Keratinocyte (primary cell): ENCODE measurements at regions not wholly inside any gene's neighbourhood (a gene's known extent, or its start where the extent isn't known, plus 50 kb on each side); places are given as distances from the start of the nearest gene placed in this dataset.

Source experiments
- DNase-seq: peaks from one replicate; pipeline ENCODE4 v3.0.0-alpha.2; 2011; ENCODE audit warnings: low read depth, missing footprints, low spot score
- FAIRE-seq: peaks from 2 replicates; lab custom pipeline; 2011; peaks lifted over from hg19 to GRCh38; lab: Jason Lieb, UNC
- H2AFZ ChIP-seq: 2 replicates; pipeline ENCODE4 v1.6.0; 2012; ENCODE audit warnings: low read length, control low read depth, inconsistent platforms; ENCODE audit not compliant: control insufficient read depth
- H3K27ac ChIP-seq: 2 replicates; pipeline ENCODE4 v1.5.1; 2011; ENCODE audit warnings: low read length; ENCODE audit not compliant: control insufficient read depth, insufficient read depth
- H3K27me3 ChIP-seq: 3 replicates; pipeline ENCODE4 v1.6.0; 2011; ENCODE audit warnings: low read length; ENCODE audit not compliant: control insufficient read depth, insufficient read depth; ENCODE audit errors: extremely low read depth
- H3K36me3 ChIP-seq, 2 experiments: 2 replicates in 1 of 2; 3 replicates in 1 of 2; pipeline ENCODE4 v1.5.1; 2011; ENCODE audit warnings: low read length in 2 of 2, mild to moderate bottlenecking in 1 of 2; ENCODE audit not compliant: control insufficient read depth in 2 of 2, insufficient read depth in 2 of 2; ENCODE audit errors: extremely low read depth in 1 of 2
- H3K4me1 ChIP-seq: 3 replicates; pipeline ENCODE4 v1.5.1; 2011; ENCODE audit warnings: low read length; ENCODE audit not compliant: control insufficient read depth, insufficient read depth; ENCODE audit errors: extremely low read depth
- H3K4me2 ChIP-seq: 3 replicates; pipeline ENCODE4 v1.6.0; 2011; ENCODE audit warnings: low read depth, low read length; ENCODE audit not compliant: control insufficient read depth, insufficient read depth; ENCODE audit errors: extremely low read depth
- H3K4me3 ChIP-seq, 3 experiments: fragments of 200-600 bp in 1 of 3; sonication (generic) in 1 of 3; 2 replicates in 2 of 3; 3 replicates in 1 of 3; pipeline ENCODE4 v1.5.1; 2011 to 2016; ENCODE audit warnings: low read length in 3 of 3, mild to moderate bottlenecking in 3 of 3, control low read depth in 2 of 3, inconsistent platforms in 1 of 3, low read depth in 1 of 3, mixed read lengths in 1 of 3, mixed run types in 1 of 3, moderate library complexity in 1 of 3; ENCODE audit not compliant: control insufficient read depth in 2 of 3, insufficient read depth in 2 of 3; ENCODE audit errors: extremely low read depth in 1 of 3
- H3K79me2 ChIP-seq: 2 replicates; pipeline ENCODE4 v1.6.0; 2012; ENCODE audit warnings: low read length; ENCODE audit not compliant: control insufficient read depth, insufficient read depth
- H3K9ac ChIP-seq: 3 replicates; pipeline ENCODE4 v1.6.0; 2011; ENCODE audit warnings: low read length; ENCODE audit not compliant: control insufficient read depth, insufficient read depth; ENCODE audit errors: extremely low read depth
- H3K9me1 ChIP-seq: 3 replicates; pipeline ENCODE4 v1.6.0; 2011; ENCODE audit warnings: low read length; ENCODE audit not compliant: control insufficient read depth, insufficient read depth; ENCODE audit errors: extremely low read depth
- H3K9me3 ChIP-seq: 2 replicates; pipeline ENCODE4 v1.5.1; 2012; ENCODE audit warnings: low read depth, low read length; ENCODE audit not compliant: control insufficient read depth
- H4K20me1 ChIP-seq: 3 replicates; pipeline ENCODE4 v1.6.0; 2011; ENCODE audit warnings: low read length; ENCODE audit not compliant: control insufficient read depth, insufficient read depth; ENCODE audit errors: extremely low read depth
- EZH2 ChIP-seq: IDR thresholded peaks from one replicate; pipeline ENCODE4 v1.6.1; 2012; ENCODE audit warnings: inconsistent platforms, mild to moderate bottlenecking, low read length, moderate library complexity
- dilution Hi-C: fragments of 300-500 bp; cut with MboI; formaldehyde crosslinking; loops from one replicate; pipeline ENCODE4 v1.7.0; 2020; ENCODE audit warnings: low sequenced_read_pairs; ENCODE audit not compliant: extremely low pct_ligation_motif_present
- TF ChIP-seq, protein P1 (sequence below), 3 experiments: IDR thresholded peaks in 1 of 3; conservative IDR thresholded peaks in 1 of 3; optimal IDR thresholded peaks in 1 of 3; 2 replicates in 2 of 3; 3 replicates in 1 of 3; pipeline versions ENCODE3 to v1.5.1; 2011; ENCODE audit warnings: low read length in 3 of 3, mild to moderate bottlenecking in 3 of 3, moderate library complexity in 2 of 3, control low read depth in 1 of 3, inconsistent platforms in 1 of 3; ENCODE audit not compliant: insufficient read depth in 2 of 3; ENCODE audit errors: extremely low read depth in 1 of 3

DNA sequence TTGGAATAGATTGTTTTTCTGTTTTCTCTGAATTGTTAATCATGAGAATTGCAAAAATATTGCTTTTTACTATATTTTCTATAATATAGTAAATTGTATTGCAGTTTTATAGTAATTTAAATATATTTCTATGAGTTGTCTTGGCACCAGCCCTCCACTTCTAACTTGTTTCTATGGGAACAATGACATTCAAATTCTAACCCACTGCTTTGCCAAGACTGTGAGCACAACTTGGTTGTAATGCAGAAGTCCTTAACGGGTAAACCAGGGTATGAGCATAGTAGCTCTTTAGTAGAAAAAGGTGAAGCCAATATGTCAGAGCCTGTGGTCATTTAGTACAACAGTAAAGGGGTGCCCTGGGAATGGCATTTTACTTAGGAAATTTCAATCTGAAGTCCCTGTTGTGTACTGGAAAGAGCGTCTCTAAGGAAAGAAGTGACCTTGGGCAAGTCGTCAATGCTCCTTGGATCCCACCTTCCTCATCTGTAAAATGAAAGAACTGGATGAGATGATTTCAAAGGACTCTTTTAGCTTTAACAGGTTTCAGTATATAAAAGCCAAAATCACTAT is 283.3 kb downstream of the ATP23 start:
- no peak for FAIRE-seq
- H3K9ac ChIP-seq: no peak overlapping the region
- no peaks in the 10 kb centered on the region for H3K9me1 ChIP-seq
- dilution Hi-C loops: no loop called here
- H3K4me1 ChIP-seq: no peaks in the 10 kb centered on the region
- no peaks in the 10 kb centered on the region for H3K27me3 ChIP-seq
- no peaks in the 10 kb centered on the region for H4K20me1 ChIP-seq
- H3K4me3 ChIP-seq: no peak overlapping the region
- no peak overlapping the region for H3K27ac ChIP-seq
- no peaks in the 10 kb centered on the region for H3K36me3 ChIP-seq
- H3K4me2 ChIP-seq: no peak overlapping the region
- H3K79me2 ChIP-seq: no peaks in the 10 kb centered on the region
- H2AFZ ChIP-seq: no peak overlapping the region
- no peak for DNase-seq
- TF ChIP-seq EZH2: no peak
- TF ChIP-seq, protein P1, sequence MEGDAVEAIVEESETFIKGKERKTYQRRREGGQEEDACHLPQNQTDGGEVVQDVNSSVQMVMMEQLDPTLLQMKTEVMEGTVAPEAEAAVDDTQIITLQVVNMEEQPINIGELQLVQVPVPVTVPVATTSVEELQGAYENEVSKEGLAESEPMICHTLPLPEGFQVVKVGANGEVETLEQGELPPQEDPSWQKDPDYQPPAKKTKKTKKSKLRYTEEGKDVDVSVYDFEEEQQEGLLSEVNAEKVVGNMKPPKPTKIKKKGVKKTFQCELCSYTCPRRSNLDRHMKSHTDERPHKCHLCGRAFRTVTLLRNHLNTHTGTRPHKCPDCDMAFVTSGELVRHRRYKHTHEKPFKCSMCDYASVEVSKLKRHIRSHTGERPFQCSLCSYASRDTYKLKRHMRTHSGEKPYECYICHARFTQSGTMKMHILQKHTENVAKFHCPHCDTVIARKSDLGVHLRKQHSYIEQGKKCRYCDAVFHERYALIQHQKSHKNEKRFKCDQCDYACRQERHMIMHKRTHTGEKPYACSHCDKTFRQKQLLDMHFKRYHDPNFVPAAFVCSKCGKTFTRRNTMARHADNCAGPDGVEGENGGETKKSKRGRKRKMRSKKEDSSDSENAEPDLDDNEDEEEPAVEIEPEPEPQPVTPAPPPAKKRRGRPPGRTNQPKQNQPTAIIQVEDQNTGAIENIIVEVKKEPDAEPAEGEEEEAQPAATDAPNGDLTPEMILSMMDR (optimal IDR thresholded peaks at IDR 0.05 in 1 of 3, IDR thresholded peaks at IDR 0.05 in 1 of 3, conservative IDR thresholded peaks at IDR 0.05 in 1 of 3; ENCODE audit: extremely low read depth in 1 of 3, insufficient read depth in 2 of 3, low read length in 3 of 3): no peak
- no peaks in the 10 kb centered on the region for H3K9me3 ChIP-seq

DNA sequence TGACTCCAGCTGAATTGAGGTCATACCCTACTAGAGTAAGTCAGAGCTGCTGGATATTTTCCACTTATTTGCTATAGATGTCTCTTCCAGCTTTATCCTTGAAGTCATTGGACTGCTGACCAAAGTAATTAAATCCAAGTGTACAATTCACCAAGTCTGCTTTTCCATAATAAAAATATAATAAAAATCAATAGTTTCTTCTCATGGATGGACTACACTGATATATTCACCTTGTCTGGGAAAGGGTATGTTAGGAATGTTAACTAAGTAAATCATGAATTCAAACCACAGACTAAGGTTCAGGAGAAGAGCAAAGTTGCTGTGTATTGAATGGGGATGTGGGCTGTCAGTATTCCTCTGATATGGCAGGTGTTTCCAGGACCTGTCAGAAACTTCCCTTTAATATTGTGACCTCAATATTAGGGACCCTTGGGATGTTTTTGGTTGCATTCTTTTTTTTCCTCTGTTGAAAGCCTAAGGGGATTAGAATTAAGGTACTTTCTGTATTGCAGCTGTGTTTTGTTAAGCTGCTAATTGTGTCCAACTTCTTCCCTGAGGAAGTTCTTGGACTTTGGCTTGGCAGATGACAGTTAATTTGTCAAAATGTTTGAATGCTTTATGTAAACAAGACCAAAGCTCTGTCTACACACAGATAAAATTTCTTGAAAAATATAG is 284.0 kb downstream of the ATP23 start:
- Histone ChIP-seq H3K79me2 (no peaks in the 10 kb centered on the region), H2AFZ (no peak overlapping the region), H3K9me1 (no peaks in the 10 kb centered on the region), H3K36me3 (no peaks in the 10 kb centered on the region), H3K9ac (no peak overlapping the region), H3K4me3 (no peak overlapping the region), H3K4me2 (no peak overlapping the region), H3K27ac (no peak overlapping the region), H3K9me3 (no peaks in the 10 kb centered on the region), H4K20me1 (no peaks in the 10 kb centered on the region), H3K27me3 (no peaks in the 10 kb centered on the region), H3K4me1 (no peaks in the 10 kb centered on the region)
- DNase-seq (no peak), FAIRE-seq (no peak)
- TF ChIP-seq EZH2: no peak
- TF ChIP-seq, protein P1 (optimal IDR thresholded peaks at IDR 0.05 in 1 of 3, IDR thresholded peaks at IDR 0.05 in 1 of 3, conservative IDR thresholded peaks at IDR 0.05 in 1 of 3; ENCODE audit: extremely low read depth in 1 of 3, insufficient read depth in 2 of 3, low read length in 3 of 3): no peak
- dilution Hi-C loops: no loop called here
